ENCODE measurements at regions not wholly inside any gene's neighbourhood (a gene's known extent, or its start where the extent isn't known, plus 50 kb on each side); places are given as distances from the start of the nearest gene placed in this dataset.

- no peaks in the 10 kb centered on the region for H3K36me3 ChIP-seq (ENCODE audit: control insufficient read depth, insufficient read depth, low read length)
- H3K9me3 ChIP-seq (ENCODE audit: control insufficient read depth, insufficient read depth, low read length), result no peaks in the 10 kb centered on the region
- no peak overlapping the region for H3K27ac ChIP-seq (ENCODE audit: low read depth, low read length)
- H3K4me1 ChIP-seq (ENCODE audit: control insufficient read depth, insufficient read depth, low read length), result no peaks in the 10 kb centered on the region
- H3K27me3 ChIP-seq (ENCODE audit: control insufficient read depth, insufficient read depth, low read length), result no peaks in the 10 kb centered on the region
- H3K4me3 ChIP-seq (ENCODE audit: low read depth, low read length), result no peak overlapping the region
- no peak overlapping the region for H3K9ac ChIP-seq (ENCODE audit: low read depth, low read length)
These were observed 50.0 kb upstream of the NDST3 start for GRCh38 chr4:117984366-117984680.

All from HUES48 (cell line).